HG03064 (cell line): ENCODE measurements at regions not wholly inside any gene's neighbourhood (a gene's known extent, or its start where the extent isn't known, plus 50 kb on each side); places are given as distances from the start of the nearest gene placed in this dataset.
"Not testable (repeated sequence)": the region's sequence is repeated elsewhere in the genome, so short reads cannot be mapped to it uniquely, and the experiment has no call there.

Experiments used
- ATAC-seq: cut with Tn5 transposase; IDR thresholded peaks from one replicate; pipeline ENCODE4 v1.9.1; 2021; ENCODE audit warnings: low read depth; ENCODE audit not compliant: unreplicated experiment

DNA sequence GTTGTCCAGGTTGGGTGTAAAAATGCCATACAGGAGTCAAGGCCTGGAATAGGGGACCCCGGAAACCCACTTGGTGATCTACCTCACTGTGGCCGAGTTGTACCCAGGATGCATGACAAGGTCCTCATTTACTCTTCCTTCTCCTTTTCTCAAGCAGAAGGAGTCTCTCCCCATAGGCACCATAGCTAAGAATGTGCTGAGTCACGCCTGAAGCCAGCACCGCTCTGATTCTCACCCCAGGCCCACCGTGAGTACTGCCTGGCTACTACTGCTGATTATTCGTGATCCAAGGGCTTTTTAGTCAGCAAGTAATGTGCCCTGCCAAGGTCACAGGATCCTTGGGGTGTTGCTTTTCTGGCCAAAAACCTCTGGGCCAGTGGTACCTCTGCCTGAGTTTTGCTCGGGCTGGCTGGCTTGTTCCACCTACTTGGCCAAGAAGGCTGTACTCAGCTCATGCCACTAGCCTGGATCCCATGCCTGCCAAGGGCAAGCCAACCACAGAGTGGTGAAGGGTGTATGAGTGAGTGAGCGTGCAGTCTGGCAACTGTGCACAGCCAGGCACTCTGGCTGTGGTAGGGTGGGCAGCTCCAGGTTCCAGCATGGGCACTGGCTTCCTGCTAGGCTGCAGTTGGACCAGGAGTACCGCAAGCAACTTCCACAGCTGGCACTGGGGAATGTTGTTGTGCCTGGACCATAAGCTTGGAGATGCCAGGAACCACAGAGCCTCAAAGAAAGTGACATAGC is 650.1 kb upstream of the VRK2 start:
- ATAC-seq: no peak

DNA sequence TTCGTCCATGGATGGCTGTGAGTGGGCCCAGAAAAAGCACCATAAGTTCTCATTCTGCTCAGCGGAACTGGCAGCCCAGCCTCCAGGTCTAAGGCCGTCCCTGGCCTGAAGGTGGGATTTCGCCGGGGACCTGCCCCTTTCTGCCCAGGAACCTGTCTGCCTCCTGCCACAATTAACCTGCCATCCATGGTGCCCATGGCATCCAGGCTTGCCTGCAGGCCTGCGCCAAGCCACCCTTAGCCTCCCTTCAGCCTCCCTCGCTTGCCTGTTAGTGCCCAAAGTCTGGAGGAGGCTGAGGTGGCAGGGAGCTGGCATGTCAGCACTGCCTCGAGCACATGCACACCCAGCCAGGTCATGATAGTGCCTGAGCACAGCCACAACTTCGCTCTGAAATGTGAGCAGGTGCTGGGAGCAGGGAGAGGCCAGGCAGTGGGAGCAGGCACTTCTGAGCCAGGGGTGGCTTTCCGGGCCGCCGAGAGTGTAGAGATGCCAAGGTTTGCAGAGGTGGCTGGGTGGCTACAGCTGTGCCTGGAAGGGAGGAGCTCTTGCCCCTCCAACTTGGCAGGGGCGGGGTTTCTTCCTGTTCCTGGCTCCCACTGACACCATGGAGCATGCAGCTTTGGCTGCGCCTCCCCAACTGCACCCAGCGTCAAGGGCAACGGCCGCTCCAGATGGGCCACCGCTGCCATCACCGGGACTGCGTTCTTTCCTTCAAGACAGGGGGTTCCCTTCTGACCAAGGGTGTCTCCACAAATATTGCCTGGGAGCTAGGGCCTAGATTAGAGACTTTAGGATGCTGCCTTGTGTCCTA is 648.9 kb upstream of the VRK2 start:
- ATAC-seq: no peak

DNA sequence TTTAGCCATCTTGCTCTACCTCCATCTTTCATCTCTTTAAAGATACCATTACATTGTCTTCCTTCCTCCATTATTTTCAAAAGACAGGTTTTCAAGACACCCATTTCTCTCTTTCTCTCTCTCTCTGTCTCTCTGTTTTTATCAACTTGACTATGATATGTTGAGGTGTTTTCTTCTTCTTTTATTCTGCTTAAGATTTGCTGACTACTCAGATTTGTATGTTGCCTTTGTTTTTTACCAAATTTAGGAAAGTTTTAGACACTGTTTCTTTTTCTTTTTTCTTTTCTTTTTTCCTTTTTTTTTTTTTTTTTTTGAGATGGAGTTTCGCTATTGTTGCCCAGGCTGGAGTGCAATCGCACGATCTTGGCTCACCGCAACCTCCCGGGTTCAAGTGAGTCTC is 647.5 kb upstream of the VRK2 start:
- ATAC-seq: no peak

DNA sequence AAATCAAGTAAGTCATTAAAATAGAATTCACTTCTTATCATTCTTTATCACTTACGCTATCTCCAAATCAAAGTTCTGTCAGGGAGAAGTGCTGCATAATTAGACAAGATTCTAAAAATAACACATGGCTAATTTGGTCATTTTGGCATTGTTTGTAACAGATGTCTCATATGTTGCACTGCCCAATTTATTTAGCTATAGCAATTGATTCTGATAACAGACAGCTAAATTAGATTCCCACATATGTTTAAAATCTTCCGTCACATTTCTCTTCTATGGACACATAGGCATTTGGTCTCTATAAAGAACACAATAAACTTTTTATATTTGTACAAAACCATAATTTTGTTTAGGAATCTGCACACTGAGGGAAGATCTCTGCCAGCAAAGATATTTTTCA is 644.5 kb upstream of the VRK2 start:
- ATAC-seq: no peak

DNA sequence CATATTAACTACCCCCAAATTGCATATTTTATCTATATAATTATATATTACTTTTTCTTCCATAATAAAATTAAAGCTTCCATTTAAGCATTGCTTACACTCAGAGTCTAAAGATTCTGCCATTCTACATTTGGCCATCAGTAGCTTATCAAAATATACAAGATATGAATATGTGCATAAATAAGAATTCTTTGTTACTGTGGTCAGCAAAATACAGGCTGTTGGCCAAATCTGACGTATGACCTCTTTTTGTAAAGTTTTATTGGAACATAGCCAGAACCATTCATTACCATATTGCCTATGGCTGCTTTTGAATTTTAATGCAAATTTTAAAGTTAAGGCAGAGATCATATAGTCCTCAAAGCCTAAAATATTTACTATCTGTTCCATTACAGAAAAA is 643.9 kb upstream of the VRK2 start:
- no peak for ATAC-seq

DNA sequence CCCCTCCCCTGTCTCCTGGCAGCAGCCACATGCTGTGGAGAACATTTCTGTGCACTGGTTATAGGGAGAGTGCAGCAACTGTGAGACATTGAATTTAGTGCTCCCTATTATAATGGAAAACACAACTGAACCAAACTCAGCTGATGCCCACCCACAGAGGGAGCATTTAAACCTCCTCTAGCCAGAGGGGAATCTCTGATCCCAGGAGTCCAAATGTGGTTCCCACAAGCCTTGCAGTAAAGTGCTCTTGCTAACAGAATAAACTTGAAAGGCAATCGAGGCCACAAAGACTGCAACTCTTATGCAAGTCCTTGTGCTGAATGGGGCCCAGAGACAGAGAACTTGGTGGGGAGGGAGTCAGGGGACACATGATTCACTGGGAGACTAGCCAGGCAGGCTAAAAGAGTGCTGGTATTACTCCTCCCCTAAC is 638.8 kb upstream of the VRK2 start:
- ATAC-seq: no peak

DNA sequence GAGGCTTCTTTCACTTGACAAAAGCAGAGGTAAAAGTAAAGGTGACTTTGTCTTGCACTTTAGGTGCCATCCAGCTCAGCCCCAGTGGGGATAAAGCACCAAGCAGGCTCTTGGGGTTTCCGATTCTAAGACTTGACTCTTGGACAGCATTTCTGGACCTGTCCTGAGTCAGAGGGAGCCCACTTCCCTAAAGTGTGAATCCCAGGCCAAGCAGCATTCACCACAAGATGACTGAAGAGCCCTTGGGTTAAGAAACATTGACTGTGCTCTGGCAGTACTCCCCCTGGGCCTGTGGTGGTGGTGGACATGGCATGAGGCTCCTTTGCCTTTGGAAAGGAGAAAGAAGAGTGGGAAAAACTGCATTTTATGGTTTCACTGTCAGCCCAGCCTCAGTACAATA is 638.0 kb upstream of the VRK2 start:
- no peak for ATAC-seq

DNA sequence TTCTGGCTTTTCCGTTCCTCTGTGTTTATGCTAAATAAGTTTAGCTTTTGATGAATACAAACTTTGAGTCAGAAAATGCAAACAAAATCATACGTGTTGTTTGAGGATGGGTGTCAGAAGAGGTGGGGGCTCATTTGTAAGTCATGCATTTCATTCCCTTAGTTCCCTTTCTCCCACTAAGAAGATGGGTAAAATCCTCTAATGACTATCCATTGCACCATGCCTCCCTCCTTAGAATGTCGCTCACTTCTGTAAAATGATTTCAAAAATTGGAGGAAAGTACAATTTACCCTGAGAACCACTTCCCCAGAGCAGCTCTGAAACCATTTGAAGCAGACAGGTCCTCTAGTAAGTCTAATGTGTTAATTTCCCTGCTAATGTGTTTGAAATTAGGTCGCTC is 629.6 kb upstream of the VRK2 start:
- no peak for ATAC-seq

DNA sequence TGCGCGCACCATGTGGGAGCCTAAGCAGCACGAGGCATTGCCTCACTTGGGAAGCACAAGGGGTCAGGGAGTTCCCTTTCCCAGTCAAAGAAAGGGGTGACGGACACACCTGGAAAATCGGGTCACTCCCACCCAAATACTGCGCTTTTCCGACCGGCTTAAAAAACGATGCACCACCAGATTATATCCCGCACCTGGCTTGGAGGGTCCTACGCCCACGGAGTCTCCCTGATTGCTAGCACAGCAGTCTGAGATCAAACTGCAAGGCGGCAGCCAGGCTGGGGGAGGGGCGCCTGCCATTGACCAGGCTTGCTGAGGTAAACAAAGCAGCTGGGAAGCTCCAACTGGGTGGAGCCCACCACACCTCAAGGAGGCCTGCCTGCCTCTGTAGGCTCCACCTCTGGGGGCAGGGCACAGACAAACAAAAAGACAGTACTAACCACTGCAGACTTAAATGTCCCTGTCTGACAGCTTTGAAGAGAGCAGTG is 627.7 kb upstream of the VRK2 start:
- not testable (repeated sequence) for ATAC-seq

DNA sequence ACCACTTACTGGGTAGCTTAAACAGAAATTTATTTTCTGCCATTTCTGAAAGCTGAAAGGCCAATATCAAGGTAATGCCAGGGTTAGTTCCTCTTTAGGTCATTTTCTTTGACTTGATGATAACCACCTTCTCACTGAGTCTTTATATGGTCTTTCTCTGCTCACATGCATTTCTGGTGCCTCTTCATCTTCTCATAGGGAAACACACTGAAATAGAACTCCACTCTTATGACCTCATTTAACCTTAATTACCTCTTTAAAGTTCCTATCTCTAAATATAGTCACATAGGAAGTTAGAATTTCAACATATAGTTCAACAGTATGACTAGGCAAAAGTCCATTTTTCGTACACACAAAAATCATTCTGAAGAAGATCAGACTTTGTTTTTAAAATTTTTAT is 616.8 kb upstream of the VRK2 start:
- ATAC-seq: no peak

DNA sequence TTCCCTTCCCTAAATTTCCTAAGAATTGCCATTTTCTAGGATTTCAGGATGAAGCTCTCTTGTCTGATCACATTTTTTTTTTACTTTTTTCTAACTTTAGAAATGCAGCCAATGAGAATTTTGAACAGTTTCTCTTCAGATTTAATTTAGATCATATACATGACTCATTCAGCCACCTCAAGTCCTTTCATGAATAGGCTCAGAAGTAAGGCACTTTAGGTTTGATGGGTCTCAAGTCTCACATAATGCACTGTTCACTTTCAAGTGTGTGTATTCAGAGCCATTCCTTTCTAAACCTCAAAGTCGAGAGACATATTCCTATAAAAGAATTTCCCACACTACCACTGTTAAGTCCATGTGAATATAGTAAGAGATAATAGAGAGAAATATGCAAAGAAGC is 614.1 kb upstream of the VRK2 start:
- ATAC-seq: no peak

DNA sequence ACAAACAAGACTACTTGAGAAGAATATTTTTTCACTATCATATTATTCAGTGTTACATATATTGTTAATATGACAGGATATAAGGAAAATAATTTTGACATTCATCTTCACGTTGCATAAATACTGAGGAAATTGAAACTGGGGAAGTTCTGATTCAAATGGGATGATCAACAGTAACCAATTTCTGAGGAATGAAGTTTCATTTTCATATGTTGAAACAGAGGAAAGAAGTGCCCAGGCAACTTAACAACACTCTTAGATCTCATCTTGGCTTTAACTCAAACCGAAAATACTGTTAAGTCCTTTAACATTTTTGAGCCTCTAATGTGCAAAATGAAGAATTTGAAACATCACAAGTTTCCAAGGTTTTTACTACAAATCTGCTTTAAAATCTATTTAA is 612.2 kb upstream of the VRK2 start:
- no peak for ATAC-seq

DNA sequence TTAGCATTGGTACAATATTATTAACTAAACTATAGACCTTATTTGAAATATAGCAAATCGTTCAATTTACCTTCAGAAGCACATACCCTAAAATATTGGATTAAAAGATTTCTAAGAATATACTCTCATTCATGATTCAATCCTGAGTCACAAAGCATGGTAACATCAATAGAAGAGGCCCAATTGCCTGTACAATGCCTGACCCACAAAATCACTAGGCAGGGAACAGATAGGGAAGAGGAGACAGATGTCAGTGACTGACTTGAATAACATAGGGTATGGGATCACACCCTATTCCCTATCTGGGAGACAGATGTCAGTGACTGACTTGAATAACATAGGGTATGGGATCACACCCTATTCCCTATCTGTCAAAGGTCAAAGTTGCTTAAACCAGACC is 611.6 kb upstream of the VRK2 start:
- ATAC-seq: no peak

DNA sequence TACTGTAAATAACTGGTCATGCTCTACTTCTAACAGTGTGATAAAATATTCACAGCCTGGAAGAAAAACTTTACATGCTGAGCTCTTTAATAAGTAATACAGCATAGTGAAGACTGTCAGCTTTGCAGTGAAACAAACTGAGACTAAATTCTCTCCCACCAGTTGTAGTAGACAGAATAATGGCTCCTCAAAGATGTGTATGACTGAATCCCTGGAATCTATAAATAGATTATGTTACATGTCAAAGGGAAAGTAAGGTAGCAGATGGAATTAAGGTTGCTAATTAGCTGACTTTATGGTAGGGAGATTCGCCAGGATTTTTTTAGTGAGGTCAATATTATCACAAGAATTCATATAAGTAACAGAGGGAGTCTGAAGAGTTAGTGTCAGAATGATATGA is 609.5 kb upstream of the VRK2 start:
- ATAC-seq: no peak

DNA sequence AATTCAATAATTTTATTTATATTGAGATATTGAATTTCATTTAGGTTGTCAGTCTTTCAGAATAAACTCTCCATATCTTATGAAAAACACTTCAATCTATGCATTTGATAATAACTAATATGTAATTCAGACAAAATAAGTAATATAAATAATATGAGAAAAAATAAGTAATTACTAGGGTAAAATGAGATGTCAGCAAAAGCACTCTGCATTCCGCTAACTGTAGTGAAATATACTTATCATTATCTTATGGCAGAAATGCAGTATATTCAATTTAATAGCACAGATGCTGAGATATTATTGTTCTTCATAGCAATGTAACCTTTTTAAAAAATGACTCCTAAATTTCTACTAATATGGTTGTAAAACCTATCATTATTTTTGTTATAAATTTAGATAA is 606.2 kb upstream of the VRK2 start:
- no peak for ATAC-seq

DNA sequence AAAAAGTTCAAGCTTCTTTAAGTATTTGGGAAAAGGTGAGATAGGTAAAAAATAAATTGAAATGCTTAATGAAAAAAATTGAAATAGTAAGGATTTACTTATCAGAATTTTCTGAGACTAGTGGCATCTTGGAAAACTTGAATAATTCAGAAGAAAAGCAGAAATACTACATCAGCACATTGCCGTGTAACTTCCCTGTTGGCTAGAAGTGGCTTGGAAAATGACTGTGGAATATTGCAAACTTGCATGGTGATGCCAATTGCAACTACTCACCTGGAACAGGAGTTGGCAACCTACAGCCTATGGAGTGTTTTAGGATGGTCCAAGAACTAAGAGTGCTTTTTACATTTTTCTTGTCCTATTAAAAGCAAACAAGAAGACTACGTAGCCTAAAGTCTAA is 603.5 kb upstream of the VRK2 start:
- no peak for ATAC-seq

DNA sequence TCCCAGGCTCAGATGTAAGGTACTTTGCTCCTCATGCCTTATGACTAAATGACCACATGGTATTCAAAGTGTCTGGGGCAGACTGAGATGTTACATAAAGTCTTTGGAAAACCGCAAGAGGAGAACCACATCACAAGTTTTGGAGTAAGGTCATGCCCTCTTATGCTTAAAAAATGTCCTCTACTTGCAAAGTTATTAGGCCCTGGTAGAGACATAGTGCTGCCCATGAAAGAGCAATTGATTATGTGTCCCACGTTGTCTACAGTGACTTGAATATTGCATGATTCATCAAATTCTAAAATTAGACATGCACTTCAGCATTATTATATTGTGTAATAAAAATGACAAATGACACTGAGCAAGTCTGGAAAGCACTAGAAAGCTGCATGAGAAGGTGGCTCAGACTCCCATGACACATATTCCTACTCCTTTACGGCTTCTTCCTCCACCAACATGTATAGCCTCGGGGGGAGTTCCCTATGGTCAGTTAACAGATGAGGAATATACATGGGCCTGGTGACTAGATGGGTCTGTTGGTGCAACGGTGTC is 602.6 kb upstream of the VRK2 start:
- no peak for ATAC-seq

DNA sequence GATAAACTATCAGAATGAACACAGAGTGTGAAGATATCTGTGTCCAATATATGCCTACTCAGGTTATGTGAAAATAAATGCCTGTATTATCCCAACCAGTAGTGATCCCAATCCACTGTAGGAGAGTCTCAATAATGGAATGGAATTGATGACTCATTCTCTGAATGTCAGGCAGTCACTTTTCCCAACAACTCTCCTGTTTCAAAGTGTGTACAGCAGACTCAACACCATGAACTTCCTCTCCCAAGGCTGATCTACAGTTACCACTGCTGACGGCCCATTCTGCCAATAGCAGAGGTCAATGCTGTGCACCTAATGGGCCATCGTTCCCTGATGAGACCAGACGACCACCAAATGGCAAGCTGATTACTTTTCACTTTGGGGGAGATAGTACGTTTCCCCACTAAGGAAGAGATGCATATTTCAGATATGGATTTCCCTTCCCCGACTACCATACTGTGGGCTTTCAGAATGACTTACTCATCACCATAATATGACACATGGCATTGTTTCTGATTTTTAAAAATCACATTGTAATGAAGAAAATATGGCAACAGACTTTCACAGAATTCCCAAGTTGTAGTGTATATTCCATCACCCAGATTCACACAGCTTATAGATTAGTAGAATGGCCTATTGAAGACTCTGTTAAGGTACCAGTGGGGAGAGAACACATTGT is 601.7 kb upstream of the VRK2 start:
- no peak for ATAC-seq

DNA sequence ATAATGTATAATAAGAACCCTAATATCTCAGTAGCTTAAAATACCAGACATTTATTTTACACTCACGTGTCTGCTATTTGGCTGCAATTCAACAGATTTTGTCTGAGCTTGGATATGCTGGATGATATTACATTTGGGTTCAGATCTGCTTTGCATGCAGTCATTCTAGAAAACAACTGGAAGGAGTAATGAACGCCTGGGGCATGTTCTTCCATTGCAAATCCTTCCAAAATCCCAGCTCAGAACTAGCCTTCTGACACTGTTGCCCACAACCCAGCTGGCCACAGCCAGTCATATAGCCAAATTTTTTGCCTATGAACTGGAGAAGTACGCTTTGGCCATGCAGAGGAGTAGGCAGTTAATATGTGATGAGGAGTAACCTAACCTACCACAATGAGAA is 597.8 kb upstream of the VRK2 start:
- no peak for ATAC-seq

DNA sequence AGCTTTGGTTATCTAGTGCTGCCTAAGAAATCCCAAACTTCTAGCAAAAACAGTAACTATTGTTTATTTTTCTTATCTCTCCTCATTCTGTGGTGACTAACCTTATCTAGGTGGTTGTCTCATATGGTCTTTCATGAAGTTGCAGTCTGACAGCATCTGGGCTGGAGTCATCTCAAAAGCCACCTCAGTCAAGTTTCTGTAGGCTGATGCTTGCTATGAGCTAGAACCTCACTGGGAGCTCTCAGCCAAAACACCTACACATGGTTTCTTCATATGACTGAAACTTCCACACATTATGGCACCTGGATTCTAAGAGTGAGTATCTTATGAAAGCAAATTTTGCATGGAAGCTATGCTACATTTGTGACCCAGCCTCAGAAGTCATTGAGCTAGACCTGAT is 596.4 kb upstream of the VRK2 start:
- no peak for ATAC-seq

DNA sequence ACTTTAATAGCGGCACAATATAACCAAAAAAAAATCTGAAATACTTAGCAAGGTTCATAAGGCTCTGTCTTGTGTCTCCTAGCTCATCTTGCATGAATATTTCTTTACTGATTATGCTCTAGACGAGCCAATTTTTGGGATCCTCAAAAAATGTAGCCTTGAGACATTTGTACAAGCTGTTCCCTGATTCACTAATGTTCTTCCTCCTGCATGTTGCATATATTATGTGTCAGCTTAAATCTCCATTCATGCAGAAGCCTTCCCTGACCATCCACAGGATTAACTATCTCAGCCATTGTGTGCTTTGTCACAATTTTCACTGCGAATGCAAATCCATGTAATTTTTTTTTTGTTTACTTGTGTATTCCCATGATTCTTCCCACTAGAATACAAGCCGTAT is 594.0 kb upstream of the VRK2 start:
- no peak for ATAC-seq
